ENCODE measurements at regions not wholly inside any gene's neighbourhood (a gene's known extent, or its start where the extent isn't known, plus 50 kb on each side); places are given as distances from the start of the nearest gene placed in this dataset.

DNA sequence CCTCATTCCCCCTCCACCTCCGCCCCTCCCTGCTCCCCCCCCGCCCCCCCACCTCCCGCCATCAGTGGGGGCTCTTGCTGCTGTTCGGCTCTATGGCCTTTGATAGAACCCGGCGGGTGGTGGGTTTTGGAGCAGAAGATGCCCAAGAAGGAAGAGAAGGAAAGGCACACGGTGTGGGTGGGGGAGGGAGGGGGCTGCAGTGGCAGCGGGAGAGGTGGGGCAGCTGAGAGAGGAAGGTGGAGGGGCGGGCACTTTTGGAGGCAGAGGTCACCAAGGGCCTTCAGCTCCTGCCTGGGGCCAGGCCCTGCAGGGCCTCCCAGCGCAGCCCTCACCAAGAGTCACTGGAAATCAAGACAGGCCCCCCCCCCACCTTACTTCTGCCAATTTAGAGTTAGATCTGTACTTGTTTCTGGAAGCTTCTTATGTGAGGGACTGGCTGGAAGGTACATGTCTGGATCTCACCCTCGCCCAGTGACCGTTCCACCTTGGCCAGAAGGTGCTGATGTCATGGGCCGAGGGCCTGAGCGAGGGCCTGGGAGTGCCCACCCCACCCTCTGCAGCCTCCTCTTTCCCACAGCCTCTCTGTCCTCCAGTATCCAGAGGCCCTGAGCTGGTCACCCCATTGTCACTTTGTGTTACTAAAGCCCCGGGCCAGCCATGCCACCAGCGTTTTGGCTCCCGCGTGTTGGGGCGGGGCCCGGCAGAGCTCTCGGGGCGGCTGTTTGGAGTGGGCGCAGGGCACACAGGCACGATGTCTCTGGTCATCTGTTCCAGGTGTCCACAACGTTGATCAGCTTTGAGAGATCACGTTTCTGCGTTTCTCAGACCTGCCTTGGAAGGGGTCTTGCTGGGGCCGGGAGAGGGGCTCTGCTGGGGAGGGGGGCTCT, 153.9 kb downstream of the KIF26A start:
- no peak for DNase-seq

- no peak for DNase-seq
Observed at GRCh38 chr14:104293231-104293841, 154.9 kb downstream of the KIF26A start.

- no peak for DNase-seq
Observed at GRCh38 chr14:104293851-104294627, 155.7 kb downstream of the KIF26A start.

- no peak for DNase-seq
Observed at GRCh38 chr14:104294628-104294982, 156.2 kb downstream of the KIF26A start.

- DNase-seq, result no peak
Observed at GRCh38 chr14:104294983-104295680, 156.7 kb downstream of the KIF26A start.

DNA sequence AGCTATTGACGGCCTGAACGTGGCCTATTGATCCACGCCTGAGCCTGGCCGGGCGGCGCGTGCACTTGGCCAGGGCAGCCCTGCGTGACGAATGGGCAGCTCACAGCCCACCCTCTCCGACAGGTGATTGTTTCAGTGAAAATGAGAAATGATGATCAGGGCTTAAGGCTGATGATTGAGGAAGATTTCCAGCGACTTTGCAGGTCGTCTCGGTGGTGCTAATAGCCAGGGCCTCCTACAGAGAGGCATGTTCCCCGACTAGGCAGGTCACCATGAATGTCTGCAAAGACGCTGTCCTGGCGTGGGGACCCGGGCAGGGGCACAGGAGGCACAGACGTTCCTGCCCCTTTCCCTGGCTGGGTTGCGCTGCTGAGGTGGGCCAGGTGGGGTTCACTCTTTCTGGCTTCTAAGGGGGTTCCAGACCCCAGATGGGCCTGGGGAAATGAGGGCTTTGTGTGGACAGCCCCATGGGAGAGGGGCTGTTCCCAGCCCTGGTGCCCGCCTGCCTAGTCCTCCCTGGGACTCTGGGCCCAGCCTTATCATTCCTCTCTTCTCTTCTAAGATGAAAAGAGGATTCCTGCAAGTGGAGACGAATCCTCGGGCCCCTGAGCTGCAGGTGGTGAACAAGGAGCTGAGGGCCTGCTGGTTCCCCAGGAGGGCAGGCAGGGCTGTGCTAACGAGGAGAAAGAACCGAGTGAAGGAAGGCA, 157.4 kb downstream of the KIF26A start:
- DNase-seq, result no peak

DNA sequence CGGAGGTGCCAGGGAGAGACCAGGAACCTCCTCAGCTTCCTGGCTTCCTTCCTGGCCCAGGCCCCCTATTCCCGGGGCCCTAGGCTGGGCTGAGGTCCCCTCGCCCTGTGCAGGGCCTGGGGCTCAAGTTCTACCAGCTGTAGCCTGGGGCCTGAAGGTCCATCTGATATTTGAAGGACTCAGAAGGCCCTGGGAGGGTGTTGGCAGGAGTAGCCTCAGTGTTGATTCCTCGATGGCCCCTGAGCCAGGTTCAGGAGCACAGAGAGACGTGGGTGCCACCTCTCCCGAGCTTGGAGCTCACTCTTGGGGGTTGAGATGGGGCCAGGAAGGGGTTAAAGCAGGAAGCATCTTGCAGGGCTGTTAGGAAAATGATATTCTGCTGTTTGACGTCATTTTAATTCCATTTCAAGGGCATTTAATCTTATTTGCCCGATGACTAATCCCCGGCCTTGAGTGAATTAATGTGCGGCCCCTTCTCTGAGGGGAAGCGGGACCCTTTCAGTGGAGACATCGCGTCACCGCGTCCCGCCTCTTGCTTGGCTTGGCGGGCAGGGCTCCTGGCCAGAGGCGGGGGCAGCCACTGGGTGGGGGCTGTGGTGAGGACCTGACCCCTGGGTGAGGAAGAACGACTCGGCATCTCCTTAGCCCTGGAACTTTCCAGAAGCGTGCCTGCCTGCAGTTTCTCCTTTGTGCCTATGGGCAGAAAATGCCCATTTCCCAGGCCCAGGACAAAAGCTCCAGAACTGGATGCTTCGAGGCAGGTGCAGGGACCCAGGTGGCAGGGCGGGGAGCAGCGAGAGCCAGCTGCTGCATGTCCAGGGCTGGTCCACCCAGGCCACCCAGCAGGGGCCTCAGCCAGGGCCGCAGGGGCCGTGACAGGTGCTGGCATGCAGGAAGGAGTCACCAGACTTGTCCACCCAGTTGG, 158.3 kb downstream of the KIF26A start:
- DNase-seq, result no peak

- no peak for DNase-seq
Observed at GRCh38 chr14:104297313-104297704, 158.9 kb downstream of the KIF26A start.

GRCh38 chr14:104297721-104298401, 159.5 kb downstream of the KIF26A start:
- DNase-seq, result no peak

- no peak for DNase-seq
Observed at GRCh38 chr14:104298458-104298857, 160.1 kb downstream of the KIF26A start.

GRCh38 chr14:104299993-104300761, 161.8 kb downstream of the KIF26A start:
- no peak for DNase-seq

DNA sequence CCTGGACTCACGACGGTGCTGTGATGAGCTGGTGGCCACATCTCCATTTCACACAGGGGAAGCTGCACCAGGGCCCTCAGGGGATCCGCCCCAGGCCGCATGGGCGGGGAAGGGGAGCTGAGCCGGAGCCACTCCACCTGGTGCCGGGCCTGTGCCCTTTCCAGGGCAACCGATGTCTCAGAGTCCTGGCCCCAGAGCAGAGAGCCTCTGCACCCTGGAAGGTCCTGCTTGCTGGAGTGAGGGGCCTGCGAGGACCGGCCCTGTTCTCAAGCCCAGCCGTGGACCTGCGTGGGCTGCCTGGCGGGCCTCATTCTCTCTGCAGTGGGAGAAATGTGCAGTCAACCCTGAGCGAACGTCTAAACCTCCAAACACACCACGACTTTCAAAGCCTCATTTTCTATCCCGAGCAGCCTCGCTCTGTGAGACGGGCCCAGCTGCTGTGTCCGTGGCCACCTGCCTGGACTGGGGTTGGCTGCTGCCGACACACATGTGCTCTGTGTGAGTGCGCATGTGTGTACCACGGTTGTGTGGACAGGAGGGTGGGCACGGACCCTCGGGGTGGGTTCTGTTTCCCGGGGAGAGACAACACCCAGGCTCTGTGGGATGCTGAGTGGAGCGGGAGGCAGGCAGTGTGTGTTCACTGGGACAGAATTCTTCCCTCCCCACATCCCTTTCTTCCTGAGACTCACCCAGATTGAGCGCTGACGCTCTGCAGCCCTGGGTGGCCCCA, 163.5 kb downstream of the KIF26A start:
- no peak for DNase-seq

GRCh38 chr14:104302794-104303405, 164.5 kb downstream of the KIF26A start:
- DNase-seq, result no peak

DNA sequence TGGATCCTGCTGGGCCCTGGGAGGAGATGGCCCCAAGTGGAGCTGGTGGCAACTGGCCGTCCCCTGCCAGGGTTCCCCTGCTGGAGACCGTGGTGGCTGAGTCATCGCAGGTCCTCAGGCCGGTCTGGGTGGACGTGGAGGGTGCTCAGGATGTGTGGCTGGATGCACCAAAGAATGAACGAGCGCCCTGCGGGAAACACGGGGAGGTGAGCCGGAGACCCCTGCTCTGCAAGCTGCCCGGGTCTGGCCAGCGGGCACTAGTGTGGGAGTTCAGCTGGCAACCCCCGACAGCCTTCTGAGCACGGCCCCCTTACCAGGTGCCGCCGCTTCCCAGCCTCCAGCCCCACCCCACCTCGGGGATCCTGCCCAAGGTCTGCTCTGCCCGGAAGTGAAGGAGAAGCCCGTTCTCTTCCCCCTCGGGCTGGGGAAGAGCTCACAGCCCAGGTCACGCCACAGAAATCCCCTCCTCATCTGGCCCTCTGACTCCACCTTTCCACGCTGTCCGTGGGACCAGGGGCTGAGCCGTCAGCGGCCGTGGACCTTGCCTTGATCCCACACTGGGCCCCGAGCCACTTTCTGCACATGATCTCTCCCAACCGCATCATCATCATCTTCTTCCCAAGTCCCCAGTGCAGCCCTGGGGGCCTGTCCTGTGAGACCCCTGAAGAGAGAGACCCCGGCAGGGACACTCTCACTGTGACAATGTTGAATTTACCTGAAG, 165.5 kb downstream of the KIF26A start:
- no peak for DNase-seq

- no peak for DNase-seq
Observed at GRCh38 chr14:104304451-104305351, 166.3 kb downstream of the KIF26A start.

GRCh38 chr14:104305511-104306449, 167.4 kb downstream of the KIF26A start:
- no peak for DNase-seq

Data from activated naive CD4-positive, alpha-beta T cell treated with Interleukin-2 at 50 U/mL for 16 hours (primary cell).